PC-9 (cell line): ENCODE measurements at regions not wholly inside any gene's neighbourhood (a gene's known extent, or its start where the extent isn't known, plus 50 kb on each side); places are given as distances from the start of the nearest gene placed in this dataset.

Experiments used
- CTCF ChIP-seq: fragments of 200-600 bp; sonication (generic); conservative IDR thresholded peaks from 2 replicates; pipeline ENCODE4 v1.6.1; 2017; ENCODE audit warnings: mixed run types, antibody characterized with exemption, mild to moderate bottlenecking, moderate library complexity
- EZH2 ChIP-seq: fragments of 200-600 bp; sonication (generic); IDR thresholded peaks from 2 replicates; pipeline ENCODE4 v1.8.0; 2017; ENCODE audit warnings: antibody characterized with exemption, low read depth

GRCh38 chr7:26928703-26929347, 64.4 kb upstream of the SKAP2 start:
- TF ChIP-seq CTCF (no peak), EZH2 (no peak)
